Left kidney (tissue), 1 donor: ENCODE measurements at regions not wholly inside any gene's neighbourhood (a gene's known extent, or its start where the extent isn't known, plus 50 kb on each side); places are given as distances from the start of the nearest gene placed in this dataset.
"Not testable (repeated sequence)": the region's sequence is repeated elsewhere in the genome, so short reads cannot be mapped to it uniquely, and the experiment has no call there.

ENCODE experiments used
- DNase-seq: peaks from one replicate; pipeline ENCODE4 v3.0.0-alpha.2; 2013

DNA sequence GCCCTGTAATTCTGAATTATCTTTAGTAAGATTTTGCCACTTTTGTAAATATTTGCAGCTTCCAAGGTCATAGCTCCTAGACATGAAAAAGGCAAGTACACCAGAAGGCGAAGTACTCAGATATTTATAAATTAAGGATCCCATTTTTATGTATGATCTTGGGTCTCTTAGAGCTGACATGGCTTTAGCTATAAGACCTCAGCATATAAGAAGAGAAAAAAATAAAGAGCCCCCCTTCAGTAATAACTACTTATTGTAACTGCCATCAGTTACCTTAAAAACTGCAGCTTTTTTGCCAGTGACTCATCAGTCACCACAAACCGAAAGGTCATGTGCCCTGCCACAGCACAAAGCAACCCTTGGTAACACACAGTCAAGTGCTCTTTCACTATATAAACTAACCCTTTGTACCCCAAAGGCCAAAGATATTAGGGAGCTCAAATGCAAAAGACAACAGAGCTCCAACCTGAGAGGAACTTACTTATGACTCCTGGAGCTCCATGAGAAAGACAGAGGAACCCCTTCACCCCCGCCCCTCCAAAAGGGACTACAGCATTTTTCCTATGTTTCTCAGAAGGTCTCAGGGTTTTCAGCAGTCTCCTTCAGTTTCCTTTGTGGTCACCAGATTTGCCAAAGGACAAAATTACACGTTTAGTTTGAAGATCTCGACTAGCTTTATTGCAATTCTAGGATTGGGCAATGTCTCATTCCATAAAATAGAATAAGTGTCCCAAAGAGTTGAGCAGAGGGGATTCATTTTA is 219.8 kb upstream of the DUSP10 start:
- no peak for DNase-seq

DNA sequence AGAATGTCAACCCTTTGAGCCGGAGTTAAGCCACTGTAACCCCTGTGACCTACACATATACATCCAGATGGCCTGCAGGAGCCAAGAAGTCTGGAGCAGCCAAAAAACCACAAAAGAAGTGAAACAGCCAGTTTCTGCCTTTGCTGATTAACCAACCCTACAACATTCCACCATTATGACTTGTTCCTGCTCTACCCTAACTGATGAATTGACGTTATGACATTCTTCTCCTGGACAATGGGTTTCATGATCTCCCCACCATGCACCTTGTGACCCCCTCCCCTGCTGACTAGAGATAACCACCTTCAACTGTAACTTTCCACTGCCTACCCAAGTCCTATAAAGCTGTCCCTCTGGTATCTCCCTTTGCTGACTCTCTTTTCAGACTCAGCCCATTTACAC is 216.3 kb upstream of the DUSP10 start:
- not testable (repeated sequence) for DNase-seq

DNA sequence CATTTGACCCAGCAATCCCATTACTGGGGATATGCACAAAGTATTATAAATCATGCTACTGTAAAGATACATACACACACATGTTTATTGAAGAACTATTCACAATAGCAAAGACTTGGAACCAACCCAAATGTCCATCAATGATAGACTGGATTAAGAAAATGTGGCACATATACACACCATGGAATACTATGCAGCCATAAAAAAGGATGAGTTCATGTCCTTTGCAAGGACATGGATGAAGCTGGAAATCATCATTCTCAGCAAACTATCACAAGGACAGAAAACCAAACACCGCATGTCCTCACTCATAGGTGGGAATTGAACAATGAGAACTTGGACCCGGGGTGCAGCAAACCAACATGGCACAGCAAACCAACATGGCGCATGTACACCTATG is 215.5 kb upstream of the DUSP10 start:
- not testable (repeated sequence) for DNase-seq

DNA sequence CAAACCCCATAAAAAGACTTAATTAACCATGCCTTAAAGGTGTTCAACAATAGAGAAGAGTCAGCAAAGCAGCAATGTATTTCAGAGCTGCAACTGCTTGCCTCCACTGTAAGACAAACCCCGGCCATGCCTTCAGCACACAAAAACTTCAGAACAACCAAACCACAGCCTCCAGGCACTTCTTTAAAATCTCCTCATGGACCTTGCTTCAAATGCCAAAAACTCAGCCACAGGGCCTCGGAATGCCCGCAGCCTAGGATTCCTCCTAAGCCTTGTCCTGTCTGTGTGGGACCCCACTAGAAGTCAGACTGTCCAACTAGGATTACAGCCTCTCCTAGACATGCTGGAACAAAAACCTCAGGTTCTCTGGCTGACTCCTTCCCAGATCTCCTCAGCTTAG is 208.1 kb upstream of the DUSP10 start:
- DNase-seq = no peak

DNA sequence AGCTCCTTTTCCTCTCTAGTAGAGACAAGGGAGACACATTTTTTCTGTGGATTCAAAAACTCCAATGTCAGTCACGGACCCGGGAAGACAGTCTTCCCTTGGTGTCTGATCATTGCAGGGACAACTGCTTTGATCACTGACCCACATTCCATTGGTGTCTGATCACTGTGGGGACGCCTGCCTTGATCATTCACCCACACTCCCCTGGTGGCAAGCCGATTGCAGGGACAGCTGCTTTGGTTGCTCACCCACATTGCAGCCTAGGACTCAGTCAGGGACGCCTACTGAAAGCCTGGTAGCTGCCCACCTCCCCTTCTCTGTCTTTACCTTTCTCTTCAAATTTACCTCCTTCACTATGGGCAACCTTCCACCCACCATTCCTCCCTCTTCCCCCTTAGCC is 206.6 kb upstream of the DUSP10 start:
- DNase-seq = no peak

DNA sequence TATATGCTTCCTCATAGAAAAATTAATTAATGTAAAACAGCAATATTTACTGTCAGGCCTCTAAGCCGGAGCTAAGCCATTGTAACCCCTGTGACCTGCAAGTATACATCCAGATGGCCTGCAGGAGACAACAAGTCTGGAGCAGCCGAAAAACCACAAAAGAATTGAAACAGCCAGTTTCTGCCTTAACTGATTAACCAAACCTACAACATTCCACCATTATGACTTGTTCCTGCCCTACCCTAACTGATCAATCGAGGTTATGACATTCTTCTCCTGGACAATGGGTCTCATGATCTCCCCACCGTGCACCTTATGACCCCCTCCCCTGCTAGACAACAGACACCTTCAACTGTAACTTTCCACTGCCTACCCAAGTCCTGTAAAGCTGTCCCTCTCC is 205.8 kb upstream of the DUSP10 start:
- no peak for DNase-seq

DNA sequence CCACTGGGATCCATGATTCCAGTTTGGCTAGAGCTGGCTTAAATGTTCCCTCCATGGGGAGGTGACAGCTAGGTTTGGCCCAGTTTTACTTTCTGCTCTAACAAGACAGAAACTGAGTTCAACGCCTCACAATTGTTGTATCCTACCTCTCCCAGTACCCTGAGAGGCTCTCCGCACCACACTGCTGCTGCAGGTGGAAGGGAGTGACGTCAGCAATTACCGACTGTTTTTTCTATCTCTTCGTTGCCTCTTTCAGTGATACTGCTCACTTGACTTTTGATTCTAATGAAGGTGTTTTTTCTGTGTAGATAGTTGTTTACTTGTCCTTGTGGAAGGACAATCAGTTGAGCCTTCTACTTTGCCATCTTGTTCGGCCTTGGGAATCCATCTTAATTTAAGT is 204.9 kb upstream of the DUSP10 start:
- DNase-seq = no peak

DNA sequence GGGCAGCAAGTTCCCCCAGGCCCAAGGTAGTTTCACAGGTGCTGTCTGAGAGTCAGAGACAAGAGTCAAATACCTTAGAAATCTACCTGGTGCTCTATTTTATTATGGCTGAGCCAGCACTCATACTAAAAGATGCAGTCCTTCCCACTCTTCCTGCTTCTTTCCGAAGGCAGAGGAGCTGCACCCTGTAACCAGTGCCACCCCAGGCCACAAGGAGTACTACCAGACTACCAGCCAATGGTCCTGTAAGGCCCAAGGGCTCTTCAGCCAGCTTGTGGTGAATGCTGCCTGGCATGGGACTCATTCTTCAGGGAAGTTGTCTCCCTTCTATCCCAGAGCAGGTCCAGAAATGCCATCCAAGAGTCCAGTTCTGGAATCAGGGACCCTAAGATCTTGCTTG is 203.8 kb upstream of the DUSP10 start:
- no peak for DNase-seq

DNA sequence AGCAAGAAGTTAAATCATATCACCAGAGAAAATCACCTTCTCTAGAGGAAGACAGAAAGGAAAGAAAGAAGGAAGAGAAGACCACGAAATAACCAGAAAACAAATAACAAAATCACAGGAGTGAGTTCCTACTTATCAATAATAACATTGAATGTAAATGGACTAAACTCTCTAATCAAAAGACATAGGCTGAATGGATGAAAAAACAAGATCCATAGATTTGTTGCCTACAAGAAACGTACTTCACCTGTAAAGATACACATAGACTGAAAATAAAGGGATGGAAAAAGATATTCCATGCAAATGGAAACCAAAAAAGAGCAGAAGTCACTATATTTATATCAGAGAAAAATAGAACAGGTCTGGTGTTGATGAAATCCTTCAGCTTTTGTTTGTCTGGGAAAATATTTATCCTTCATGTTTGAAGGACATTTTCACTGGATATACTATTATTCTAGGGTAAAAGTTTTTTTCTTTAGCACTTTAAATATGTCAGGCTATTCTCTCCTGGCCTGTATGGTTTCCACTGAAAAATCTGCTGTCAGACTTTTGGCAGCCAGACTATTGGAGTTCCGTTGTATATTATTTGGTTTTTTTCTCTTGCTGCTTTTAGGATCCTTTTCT is 202.5 kb upstream of the DUSP10 start:
- no peak for DNase-seq

DNA sequence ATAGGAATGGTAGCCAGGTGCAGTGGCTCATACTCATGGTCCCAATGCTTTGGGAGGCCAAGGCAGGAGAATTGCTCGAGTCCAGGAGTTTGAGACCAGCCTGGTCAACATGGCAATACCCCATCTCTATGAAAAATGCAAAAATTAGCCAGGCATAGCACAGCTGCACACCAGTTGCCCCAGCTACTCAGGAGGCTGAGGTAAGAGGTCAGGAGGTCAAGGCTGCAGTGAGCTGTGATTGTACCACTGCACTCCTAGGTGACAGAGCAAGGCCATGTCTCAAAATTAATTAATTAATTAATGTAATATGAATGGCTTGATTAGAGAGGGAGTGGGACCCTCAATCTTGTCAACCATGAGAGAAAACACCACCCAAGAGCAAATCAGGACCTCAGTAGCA is 198.7 kb upstream of the DUSP10 start:
- no peak for DNase-seq

DNA sequence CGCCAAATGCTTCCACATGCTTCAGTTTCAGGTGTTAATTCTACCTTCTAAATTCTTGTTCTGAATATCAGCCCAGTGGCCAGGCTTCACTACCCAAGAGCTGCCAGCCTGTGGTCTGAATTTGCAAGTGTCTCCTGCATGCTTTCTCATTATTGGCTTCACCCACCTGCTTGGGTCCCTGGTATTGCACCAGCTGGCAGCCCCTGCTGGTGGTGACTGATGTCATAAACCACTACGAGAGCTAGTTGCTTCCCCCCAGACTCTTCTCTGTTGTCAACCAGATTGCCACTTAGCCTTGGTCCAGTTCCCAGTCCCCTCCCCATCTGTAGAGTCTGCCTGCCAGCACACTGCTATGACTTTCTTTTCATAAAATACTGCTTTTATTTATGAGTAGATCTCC is 197.7 kb upstream of the DUSP10 start:
- no peak for DNase-seq

DNA sequence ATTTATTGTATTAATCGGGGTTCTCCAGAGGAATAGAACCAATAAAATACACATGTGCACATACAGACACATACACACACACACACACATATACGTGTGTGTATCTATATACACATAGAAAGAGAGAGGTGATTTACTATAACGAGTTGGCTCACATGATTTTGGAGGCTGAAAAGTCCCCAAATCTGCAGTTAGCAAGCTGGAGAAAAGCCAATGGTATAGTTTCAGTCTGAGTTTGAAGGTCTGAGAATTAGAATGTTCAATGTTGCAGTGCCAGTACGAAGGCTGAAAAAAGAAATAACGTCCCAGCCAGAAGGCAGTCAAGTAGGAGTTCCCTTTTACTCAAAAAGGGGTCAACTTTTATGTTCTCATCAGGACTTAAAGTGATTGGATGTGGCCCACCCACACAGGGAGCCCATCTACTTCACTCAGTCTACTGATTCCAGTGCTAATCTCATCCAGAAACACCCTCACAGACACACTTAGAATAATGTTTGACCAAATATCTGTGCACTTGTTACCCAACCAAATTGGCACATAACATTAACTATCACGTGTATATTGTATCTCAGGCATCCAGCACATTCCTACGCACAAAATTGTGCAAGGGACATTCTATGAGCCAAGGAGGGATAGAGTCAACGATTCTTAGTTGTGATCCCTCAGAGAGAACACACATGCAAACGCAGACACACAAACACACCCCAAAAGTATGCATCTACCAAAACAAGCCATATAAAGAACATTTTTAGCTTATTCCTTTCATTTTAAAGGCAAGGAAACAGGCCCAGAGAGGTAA is 195.5 kb upstream of the DUSP10 start:
- DNase-seq = no peak

DNA sequence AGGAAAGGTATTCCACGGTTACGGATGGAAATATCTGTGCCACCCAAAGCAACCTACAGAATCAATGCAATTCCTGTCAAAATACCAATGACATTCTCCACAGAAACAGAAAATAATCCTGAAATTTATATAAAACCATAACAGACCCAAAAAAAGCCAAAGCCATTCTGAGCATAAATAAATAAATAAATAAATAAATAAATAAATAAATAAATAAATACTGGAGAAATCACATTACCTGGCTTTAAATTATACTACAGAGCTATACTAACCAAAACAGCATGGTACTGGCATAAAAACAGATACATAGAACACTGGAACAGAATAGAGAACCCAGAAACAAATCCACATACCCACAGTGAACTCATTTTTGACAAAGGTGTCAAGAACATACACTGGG is 191.9 kb upstream of the DUSP10 start:
- no peak for DNase-seq

DNA sequence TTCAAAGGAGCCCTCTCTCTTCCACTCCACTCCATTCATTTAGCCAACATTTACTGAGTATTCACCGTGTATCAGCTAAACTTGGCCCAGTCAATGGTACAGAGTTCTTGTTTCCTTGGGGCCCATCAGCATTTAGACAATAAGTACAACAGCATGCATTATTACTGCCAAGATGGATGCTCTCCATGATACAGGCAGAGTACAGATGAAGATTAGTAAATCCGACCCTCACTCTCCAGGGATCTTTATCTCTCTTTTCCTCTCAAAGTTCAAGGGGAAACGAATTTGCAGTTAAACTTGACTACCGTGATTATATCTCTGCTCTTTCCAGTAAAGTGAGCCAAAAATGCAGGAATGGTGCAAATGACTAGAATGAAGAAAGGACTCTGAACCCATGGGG is 184.6 kb upstream of the DUSP10 start:
- no peak for DNase-seq

DNA sequence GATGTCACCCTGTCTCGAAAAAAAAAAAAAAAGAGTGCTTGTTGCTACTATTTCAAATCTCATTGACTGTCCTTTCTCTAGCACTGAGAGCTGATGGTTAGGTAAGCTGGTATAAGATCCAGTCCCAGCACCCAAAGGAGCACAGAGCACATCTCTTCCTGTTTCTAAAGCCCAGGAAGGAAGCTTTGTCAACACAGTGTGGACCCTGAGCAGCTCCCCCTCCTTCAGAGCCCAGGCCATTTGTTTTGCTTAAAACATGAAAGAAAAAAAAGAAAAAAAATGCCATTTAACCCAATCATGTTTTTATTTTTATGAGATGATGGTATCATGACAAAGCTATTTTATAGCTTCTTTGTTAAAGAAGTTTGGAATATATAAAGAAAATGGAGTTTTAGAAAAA is 184.1 kb upstream of the DUSP10 start:
- DNase-seq = no peak

DNA sequence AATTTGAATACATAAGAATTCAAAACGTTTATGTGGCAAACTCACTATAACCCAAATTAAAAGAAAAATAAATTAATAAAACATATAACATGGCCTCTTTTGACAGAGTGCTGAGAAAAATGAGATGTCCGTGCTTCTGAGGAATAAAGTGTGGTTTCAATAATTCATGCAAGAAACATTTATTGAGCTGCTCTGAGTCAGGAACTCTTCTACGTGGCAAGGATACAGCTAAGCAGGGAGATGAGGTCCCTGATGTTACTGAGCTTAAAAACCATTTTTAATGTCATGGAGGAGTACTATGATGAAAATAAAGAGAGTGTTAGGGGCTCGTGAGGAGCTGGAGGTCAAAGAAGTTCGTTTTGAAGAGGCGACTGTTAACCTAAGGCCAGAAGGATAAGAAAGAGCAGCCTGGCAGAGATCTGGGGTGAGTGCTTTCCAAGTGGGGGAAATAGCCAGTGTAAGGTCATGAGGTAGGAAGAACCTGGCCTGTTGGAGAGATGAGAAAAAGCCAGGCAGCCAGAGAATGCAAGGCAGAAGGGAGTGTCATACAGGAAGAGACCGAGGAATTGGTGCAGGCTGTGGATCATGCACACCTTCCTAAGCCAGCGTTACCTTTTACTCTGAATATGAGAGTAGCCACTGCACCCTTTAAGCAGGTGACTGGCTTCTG is 182.2 kb upstream of the DUSP10 start:
- no peak for DNase-seq

DNA sequence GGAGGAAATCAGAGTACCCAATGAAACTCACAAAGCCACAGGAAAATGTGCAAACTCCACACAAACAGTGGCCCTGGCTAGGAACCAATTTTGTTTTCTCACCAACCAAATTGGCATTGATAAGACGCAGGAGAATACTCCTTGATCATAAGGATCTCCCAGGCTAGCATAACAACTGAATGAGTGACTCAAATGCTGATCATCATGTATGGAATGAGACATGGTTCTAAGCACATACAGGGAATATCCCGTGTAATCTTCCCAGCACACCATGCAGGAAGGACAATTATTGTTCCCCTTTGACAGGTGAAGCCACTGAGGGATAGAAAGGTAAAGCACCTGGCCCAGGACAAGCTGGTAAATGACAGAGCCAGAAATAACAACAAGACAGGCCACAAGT is 180.0 kb upstream of the DUSP10 start:
- DNase-seq = no peak

DNA sequence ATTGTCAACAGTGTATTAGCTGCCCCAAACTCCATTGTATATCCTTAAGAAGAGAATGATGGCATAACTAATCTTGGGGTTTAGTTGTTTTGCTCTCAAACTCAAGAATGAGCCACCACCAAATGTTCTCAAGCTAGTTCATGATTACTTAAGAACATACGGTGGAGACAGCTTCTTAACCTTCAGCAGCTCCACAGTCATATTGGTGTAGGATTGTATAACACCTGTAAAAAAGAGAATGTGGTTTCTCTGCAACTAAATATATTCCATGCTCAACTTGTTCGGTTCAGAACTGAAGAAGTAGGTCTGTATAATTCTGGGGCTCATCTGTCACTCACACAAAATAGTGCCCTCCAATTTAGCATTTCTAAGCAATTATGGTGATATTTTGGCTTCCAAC is 177.9 kb upstream of the DUSP10 start:
- no peak for DNase-seq

DNA sequence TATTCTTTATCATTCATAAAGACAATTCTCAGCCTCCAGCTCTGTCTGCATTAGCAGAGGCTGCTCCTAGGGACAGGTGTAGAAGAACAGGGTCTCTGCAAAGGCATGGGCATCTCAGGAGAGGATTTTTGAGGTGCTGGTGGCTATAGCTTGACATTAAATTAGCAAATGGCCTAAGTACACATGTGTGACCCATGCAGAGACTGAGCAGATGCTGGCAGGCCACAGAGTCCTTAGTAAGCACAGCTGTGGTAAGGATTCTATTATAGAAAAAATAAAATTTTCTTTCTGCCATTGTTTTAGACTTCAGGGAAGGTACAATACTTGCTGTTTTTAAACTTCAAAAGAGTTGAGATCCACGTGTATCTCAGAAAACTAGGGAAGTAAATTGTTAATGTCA is 177.5 kb upstream of the DUSP10 start:
- no peak for DNase-seq

DNA sequence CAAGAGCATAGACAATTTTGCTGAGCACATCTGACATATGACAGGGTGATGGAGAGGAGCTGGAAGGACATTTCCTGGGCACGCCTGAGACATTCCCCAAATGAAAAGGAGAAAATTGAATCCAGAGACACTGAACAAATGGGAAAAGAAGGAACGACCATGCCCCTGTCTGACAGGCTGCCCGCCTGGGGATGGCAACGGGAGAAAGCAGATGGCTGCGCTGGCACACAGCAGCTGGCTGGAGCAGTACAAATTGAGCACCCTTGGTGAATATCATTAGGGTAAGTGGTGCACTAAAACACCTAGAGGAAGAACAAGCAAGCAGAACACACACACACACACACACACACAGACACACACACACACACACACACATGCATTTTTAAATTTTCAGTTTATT is 174.3 kb upstream of the DUSP10 start:
- DNase-seq = no peak

DNA sequence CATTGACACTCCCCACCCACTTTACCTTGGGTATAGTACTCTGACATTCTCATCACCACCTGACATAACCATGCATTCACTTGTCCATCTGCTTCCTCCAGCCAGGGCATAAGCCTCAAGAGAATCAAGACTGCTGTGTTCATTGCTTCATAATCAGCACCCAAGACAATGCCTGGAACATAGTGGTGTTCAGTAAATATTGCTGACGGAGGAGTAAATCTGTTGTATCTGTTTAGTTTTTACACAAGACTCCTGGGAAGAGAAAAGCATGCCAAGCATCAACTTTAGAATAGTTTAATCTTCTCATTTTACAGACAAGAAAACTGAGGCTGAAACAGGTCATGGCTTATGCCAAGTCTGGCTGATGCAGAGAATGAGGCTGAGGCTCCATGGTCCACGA is 173.9 kb upstream of the DUSP10 start:
- no peak for DNase-seq

DNA sequence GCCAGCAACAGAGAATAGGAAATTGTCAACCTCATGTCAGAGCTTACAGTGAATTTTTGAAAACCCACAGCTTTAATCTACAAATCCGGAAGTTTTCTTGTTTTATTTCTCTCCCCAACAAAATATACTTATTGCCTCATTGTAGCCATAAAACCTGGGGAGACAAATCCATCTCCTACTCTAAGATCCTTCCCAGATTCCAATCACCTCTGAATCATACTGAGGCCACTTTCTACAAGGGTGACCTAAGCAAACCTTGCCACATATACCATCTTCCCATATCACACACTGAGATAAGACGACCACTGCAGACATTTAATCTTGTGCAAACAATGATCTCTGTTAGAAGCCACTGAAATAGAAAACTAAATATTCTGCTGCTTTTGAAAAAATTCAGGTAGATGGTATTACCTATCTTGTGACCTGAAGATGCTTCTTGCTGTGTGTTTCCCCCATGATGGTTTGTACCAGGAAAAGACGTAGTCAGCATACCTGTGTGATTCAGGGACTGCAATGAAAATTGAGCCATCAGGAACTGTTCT is 171.5 kb upstream of the DUSP10 start:
- no peak for DNase-seq

DNA sequence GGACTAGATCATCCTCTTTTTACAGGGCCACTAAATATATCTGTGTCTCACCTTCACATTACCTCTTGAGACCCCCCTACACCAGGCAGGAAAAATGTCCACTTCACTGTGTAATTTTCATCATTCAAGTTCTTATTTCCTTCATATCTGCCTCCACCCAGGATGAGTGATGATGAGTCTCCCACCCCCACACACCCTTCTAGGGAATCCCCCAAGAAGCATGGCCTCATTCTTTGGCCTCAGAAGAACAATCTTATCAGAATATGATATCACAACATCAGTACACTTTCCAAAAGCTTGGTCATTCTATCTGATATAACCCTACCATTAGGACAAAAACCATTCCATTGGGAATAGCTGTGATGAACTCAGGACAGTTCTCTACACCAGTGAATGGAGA is 170.3 kb upstream of the DUSP10 start:
- DNase-seq = no peak
